GM12892 (cell line): ENCODE measurements at regions not wholly inside any gene's neighbourhood (a gene's known extent, or its start where the extent isn't known, plus 50 kb on each side); places are given as distances from the start of the nearest gene placed in this dataset.

Experiments
- POLR2A ChIP-seq: IDR thresholded peaks from 2 replicates; pipeline ENCODE4 v1.6.1; 2011; ENCODE audit warnings: low read depth, low read length, control low read depth
- TAF1 ChIP-seq: IDR thresholded peaks from 2 replicates; pipeline ENCODE4 v1.6.1; 2011; ENCODE audit warnings: low read depth, mild to moderate bottlenecking, control low read depth, low read length, borderline replicate concordance

DNA sequence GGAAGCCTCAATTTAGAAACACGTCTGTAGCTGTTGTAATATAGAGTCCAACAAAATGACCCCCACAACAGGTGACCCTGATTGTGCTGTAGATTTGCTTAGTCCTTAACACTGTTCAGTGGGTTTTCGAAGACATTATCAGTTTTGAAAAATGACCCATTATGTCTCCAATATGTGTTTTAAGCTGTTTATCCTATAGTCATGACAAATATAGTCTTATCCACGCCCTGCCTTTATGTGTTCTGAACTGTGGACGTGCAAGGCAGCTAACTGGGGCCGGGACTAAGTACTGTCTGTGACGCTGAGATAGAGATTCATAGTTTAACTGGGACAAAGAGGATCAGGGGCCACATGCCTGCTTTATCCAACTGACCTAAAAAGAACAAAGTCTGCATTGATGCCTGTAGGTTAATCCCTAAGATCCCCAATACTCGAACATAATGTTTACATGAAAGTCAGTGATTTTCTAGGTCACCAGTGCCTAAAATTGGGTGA is 192.4 kb downstream of the CD83 start:
- TF ChIP-seq POLR2A (no peak), TAF1 (no peak)
